Naive thymus-derived CD4-positive, alpha-beta T cell (primary cell): ENCODE measurements at regions not wholly inside any gene's neighbourhood (a gene's known extent, or its start where the extent isn't known, plus 50 kb on each side); places are given as distances from the start of the nearest gene placed in this dataset.
A peak's percentile ranks its signal among the peaks of the same experiment; 100 is the strongest.

ENCODE experiments used
- ATAC-seq: fragments of 150-1000 bp; cut with Tn5 transposase; 2 replicates; pipeline ENCODE4 v1.10.0; 2021; ENCODE audit warnings: mild to moderate bottlenecking, moderate library complexity
- CTCF ChIA-PET: fragments of 350-600 bp; sonication (Branson Sonifier 250); formaldehyde crosslinking; loops from one replicate; lab custom pipeline; 2021; ENCODE audit warnings: antibody characterized with exemption; lab: Charles Lee
- POLR2A ChIA-PET: fragments of 350-600 bp; sonication (Branson Sonifier 250); formaldehyde crosslinking; loops from one replicate; lab custom pipeline; 2021; ENCODE audit warnings: antibody characterized with exemption, inconsistent platforms; lab: Charles Lee
- DNase-seq, 9 donors: peaks; one replicate each; pipeline versions ENCODE4 v3.0.0 to v3.0.0-alpha.2; 2020 to 2022; ENCODE audit warnings: mixed read lengths in 1 of 9
- H3K27ac ChIP-seq: one replicate; pipeline ENCODE4 v1.7.0; 2013; ENCODE audit warnings: mild to moderate bottlenecking, low read depth, low read length, moderate library complexity
- H3K27me3 ChIP-seq, 2 donors: one replicate each; pipeline ENCODE4 v1.7.0; 2013; ENCODE audit warnings: low read length in 2 of 2, mild to moderate bottlenecking in 2 of 2, moderate library complexity in 2 of 2; ENCODE audit not compliant: control insufficient read depth in 2 of 2, insufficient read depth in 2 of 2
- H3K36me3 ChIP-seq, 3 experiments: 1 replicate in 2 of 3; 2 replicates in 1 of 3; pipeline ENCODE4 v1.7.0; 2013; ENCODE audit warnings: low read length in 3 of 3, mild to moderate bottlenecking in 3 of 3, moderate library complexity in 1 of 3; ENCODE audit not compliant: insufficient read depth in 3 of 3, control insufficient read depth in 2 of 3
- H3K4me1 ChIP-seq, 2 donors: one replicate each; pipeline ENCODE4 v1.7.0; 2013; ENCODE audit warnings: low read length in 2 of 2, mild to moderate bottlenecking in 2 of 2, moderate library complexity in 1 of 2; ENCODE audit not compliant: control insufficient read depth in 2 of 2, insufficient read depth in 2 of 2
- H3K4me3 ChIP-seq: 2 replicates; pipeline ENCODE4 v1.7.0; 2013; ENCODE audit warnings: mild to moderate bottlenecking, low read length
- H3K9me3 ChIP-seq, 3 experiments: 1 replicate in 2 of 3; 2 replicates in 1 of 3; pipeline ENCODE4 v1.7.0; 2013; ENCODE audit warnings: low read length in 3 of 3; ENCODE audit not compliant: control insufficient read depth in 2 of 3
- H3K27ac Mint-ChIP-seq, 9 donors: one replicate each; pipeline ENCODE4 v1.8.0; 2020 to 2022; ENCODE audit warnings: mixed read lengths in 9 of 9, mild to moderate bottlenecking in 8 of 9, moderate library complexity in 5 of 9, inconsistent platforms in 2 of 9
- H3K27me3 Mint-ChIP-seq, 5 donors: one replicate each; pipeline ENCODE4 v1.8.0; 2021 to 2022; ENCODE audit warnings: mixed read lengths in 5 of 5, mild to moderate bottlenecking in 1 of 5
- H3K36me3 Mint-ChIP-seq, 5 donors: one replicate each; pipeline ENCODE4 v1.8.0; 2020 to 2022; ENCODE audit warnings: mixed read lengths in 5 of 5, mild to moderate bottlenecking in 3 of 5, inconsistent platforms in 1 of 5
- H3K4me1 Mint-ChIP-seq, 7 donors: one replicate each; pipeline ENCODE4 v1.8.0; 2020 to 2022; ENCODE audit warnings: mixed read lengths in 7 of 7, mild to moderate bottlenecking in 3 of 7, inconsistent platforms in 1 of 7
- H3K4me3 Mint-ChIP-seq, 10 donors: one replicate each; pipeline ENCODE4 v1.8.0; 2020 to 2022; ENCODE audit warnings: mild to moderate bottlenecking in 10 of 10, mixed read lengths in 10 of 10, moderate library complexity in 6 of 10, inconsistent platforms in 2 of 10
- H3K9me3 Mint-ChIP-seq, 11 donors: one replicate each; pipeline ENCODE4 v1.8.0; 2020 to 2022; ENCODE audit warnings: mixed read lengths in 11 of 11, mild to moderate bottlenecking in 4 of 11, inconsistent platforms in 1 of 11, moderate library complexity in 1 of 11
- intact Hi-C, 2 donors: fragments of 100-400 bp; cut with micrococcal nuclease; formaldehyde crosslinking; loops; one replicate each; pipeline ENCODE4 v1.15.1; 2023

DNA sequence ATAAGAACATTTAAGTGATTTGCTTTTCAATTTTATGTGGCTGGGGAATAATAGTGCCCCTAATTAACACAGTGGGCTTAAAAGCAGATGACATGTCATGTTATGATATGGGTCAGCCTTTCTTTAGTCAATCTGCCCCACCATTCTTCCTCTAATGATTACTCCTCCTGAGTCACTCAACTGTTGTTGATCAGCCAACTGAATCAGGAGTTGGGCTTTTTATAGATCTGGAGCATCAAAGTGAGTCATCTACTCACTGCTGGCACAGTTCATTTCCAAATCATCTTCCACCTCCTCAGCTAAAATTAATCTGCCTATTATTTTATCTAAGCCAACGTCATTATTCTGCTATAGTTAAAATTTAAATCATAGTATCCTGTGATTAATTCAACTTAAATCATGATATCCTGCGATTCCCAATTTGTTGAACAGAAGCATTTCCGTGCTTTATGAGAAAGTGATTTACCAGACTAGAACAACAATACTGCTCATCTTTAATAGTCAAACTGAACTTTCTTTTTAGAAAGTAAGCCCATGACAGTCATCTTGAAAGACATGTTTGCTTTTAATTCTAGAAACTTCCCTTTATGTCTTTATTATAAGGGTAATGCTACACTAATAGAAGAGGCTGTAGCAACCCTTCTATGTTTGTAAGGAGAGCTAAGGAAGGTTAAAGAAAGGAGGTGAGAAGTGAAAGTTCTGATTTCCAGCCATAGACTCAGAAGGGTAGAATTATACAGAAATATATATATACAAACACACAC, 551.4 kb downstream of the TBC1D4 start:
- Histone ChIP-seq H3K27ac (no peak overlapping the region), H3K36me3 (no peaks in the 10 kb centered on the region), H3K4me3 (no peak overlapping the region), H3K27me3 (no peaks in the 10 kb centered on the region), H3K4me1 (no peaks in the 10 kb centered on the region), H3K9me3 (peaks cover 0 to 7% (median 0%) of the 10 kb centered on the region in 3 experiments)
- Mint-ChIP-seq H3K27me3 (peaks cover 0 to 19% (median 10%) of the 10 kb centered on the region in 5 donors), H3K36me3 (no peaks in the 10 kb centered on the region), H3K4me1 (no peaks in the 10 kb centered on the region), H3K9me3 (peaks cover 0 to 11% (median 5%) of the 10 kb centered on the region in 11 donors), H3K4me3 (no peak overlapping the region), H3K27ac (no peak overlapping the region)
- intact Hi-C loops = no loop called here
- CTCF ChIA-PET = no interaction called here
- no peak for DNase-seq
- ATAC-seq = no peak
- POLR2A ChIA-PET = no interaction called here

DNA sequence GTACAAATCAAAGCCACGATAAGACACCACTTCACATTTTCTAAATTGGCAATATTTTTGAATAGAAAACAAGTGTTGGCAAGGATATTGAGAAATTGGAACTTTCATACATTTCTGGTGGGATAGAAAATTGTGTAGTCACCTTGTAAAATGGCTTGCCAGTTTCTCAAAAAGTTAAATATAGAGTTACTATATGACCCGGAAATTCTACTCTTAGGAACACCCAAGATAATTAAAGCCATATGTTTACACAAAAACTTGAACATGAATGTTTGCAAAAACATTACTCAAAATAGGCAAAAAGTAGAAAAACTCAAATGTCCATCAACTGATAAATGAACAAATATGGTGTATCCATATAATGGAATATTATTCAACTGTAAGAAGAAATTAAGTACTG, 552.5 kb downstream of the TBC1D4 start:
- no peak overlapping the region for H3K4me3 Mint-ChIP-seq
- H3K36me3 ChIP-seq = no peaks in the 10 kb centered on the region
- H3K4me3 ChIP-seq = no peak overlapping the region
- ATAC-seq = no peak
- H3K27me3 ChIP-seq = no peaks in the 10 kb centered on the region
- H3K27me3 Mint-ChIP-seq = peaks cover 0 to 21% (median 10%) of the 10 kb centered on the region in 5 donors
- ChIA-PET CTCF (no interaction called here), POLR2A (no interaction called here)
- no peaks in the 10 kb centered on the region for H3K4me1 Mint-ChIP-seq
- H3K36me3 Mint-ChIP-seq = no peaks in the 10 kb centered on the region
- DNase-seq = no peak
- peaks cover 0 to 11% (median 5%) of the 10 kb centered on the region in 11 donors for H3K9me3 Mint-ChIP-seq
- peaks cover 0 to 7% (median 0%) of the 10 kb centered on the region in 3 experiments for H3K9me3 ChIP-seq
- H3K27ac Mint-ChIP-seq = no peak overlapping the region
- H3K27ac ChIP-seq = no peak overlapping the region
- intact Hi-C loops = no loop called here
- no peaks in the 10 kb centered on the region for H3K4me1 ChIP-seq

- CTCF ChIA-PET = no interaction called here
- ATAC-seq (no peak), DNase-seq (no peak)
- no peak overlapping the region for H3K4me3 Mint-ChIP-seq
- H3K27ac Mint-ChIP-seq = no peak overlapping the region
- Histone ChIP-seq H3K27ac (no peak overlapping the region), H3K4me3 (no peak overlapping the region), H3K27me3 (no peaks in the 10 kb centered on the region), H3K36me3 (no peaks in the 10 kb centered on the region), H3K4me1 (no peaks in the 10 kb centered on the region), H3K9me3 (peaks cover 0 to 7% (median 0%) of the 10 kb centered on the region in 3 experiments)
- no peaks in the 10 kb centered on the region for H3K4me1 Mint-ChIP-seq
- peaks cover 0 to 14% (median 7%) of the 10 kb centered on the region in 11 donors for H3K9me3 Mint-ChIP-seq
- no peaks in the 10 kb centered on the region for H3K36me3 Mint-ChIP-seq
- intact Hi-C loops = no loop called here
- peaks cover 0 to 15% (median 7%) of the 10 kb centered on the region in 5 donors for H3K27me3 Mint-ChIP-seq
- POLR2A ChIA-PET = no interaction called here
Observed at GRCh38 chr13:74927823-74928222, 554.1 kb downstream of the TBC1D4 start.

DNA sequence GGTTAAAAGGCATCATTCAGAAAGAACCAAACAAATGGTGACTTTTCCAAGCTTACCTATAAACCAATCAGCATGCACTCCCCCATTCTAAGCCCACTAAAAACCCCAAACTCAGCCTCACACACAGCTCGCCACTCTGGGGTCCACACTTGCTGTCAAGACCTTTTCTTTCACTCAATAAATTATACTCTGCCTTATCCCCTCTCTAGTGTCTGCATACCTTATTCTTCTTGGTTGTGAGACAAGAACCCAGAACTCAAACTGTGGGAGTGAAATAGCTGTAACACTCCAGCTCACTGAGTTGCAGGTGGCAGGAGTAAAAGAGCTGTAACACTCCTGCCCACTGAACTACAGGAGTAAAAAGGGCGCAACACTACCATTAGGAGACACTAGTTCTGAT, 559.0 kb downstream of the TBC1D4 start:
- H3K27me3 ChIP-seq = no peaks in the 10 kb centered on the region
- H3K4me1 ChIP-seq = no peaks in the 10 kb centered on the region
- ATAC-seq = no peak
- peaks cover 0 to 7% (median 0%) of the 10 kb centered on the region in 3 experiments for H3K9me3 ChIP-seq
- CTCF ChIA-PET = no interaction called here
- Mint-ChIP-seq H3K27ac (no peak overlapping the region), H3K4me1 (no peaks in the 10 kb centered on the region), H3K36me3 (no peaks in the 10 kb centered on the region), H3K27me3 (peaks cover 0 to 4% (median 0%) of the 10 kb centered on the region in 5 donors), H3K4me3 (no peak overlapping the region), H3K9me3 (peaks cover 0 to 12% (median 6%) of the 10 kb centered on the region in 11 donors)
- intact Hi-C loops = no loop called here
- H3K4me3 ChIP-seq = no peak overlapping the region
- H3K36me3 ChIP-seq = no peaks in the 10 kb centered on the region
- no peak overlapping the region for H3K27ac ChIP-seq
- DNase-seq = no peak
- POLR2A ChIA-PET = no interaction called here

- POLR2A ChIA-PET = no interaction called here
- Histone ChIP-seq H3K4me3 (no peak overlapping the region), H3K4me1 (no peaks in the 10 kb centered on the region), H3K9me3 (no peaks in the 10 kb centered on the region), H3K27me3 (no peaks in the 10 kb centered on the region), H3K27ac (no peak overlapping the region), H3K36me3 (no peaks in the 10 kb centered on the region)
- H3K27ac Mint-ChIP-seq = no peak overlapping the region
- intact Hi-C loops = no loop called here
- no peaks in the 10 kb centered on the region for H3K4me1 Mint-ChIP-seq
- no peaks in the 10 kb centered on the region for H3K36me3 Mint-ChIP-seq
- ATAC-seq (no peak), DNase-seq (no peak)
- CTCF ChIA-PET = interaction anchor here (0.6 kb wide), 1 partner anchor 52 kb away, joined by 3 read pairs; no protein-coding TSS in a partner anchor
- peaks cover 0 to 11% (median 3%) of the 10 kb centered on the region in 11 donors for H3K9me3 Mint-ChIP-seq
- H3K4me3 Mint-ChIP-seq = no peak overlapping the region
- peaks cover 0 to 5% (median 4%) of the 10 kb centered on the region in 5 donors for H3K27me3 Mint-ChIP-seq
Observed at GRCh38 chr13:74921326-74921725, 560.6 kb downstream of the TBC1D4 start.

- H3K27me3 Mint-ChIP-seq = peaks cover 0 to 5% (median 4%) of the 10 kb centered on the region in 5 donors
- Histone ChIP-seq H3K27me3 (no peaks in the 10 kb centered on the region), H3K4me3 (no peak overlapping the region), H3K36me3 (no peaks in the 10 kb centered on the region), H3K9me3 (no peaks in the 10 kb centered on the region), H3K4me1 (no peaks in the 10 kb centered on the region), H3K27ac (no peak overlapping the region)
- intact Hi-C loops = no loop called here
- POLR2A ChIA-PET = no interaction called here
- H3K36me3 Mint-ChIP-seq = no peaks in the 10 kb centered on the region
- H3K4me1 Mint-ChIP-seq = no peaks in the 10 kb centered on the region
- ATAC-seq (peak; percentile 20), DNase-seq (no peak)
- CTCF ChIA-PET = no interaction called here
- no peak overlapping the region for H3K27ac Mint-ChIP-seq
- H3K9me3 Mint-ChIP-seq = peaks cover 0 to 8% (median 3%) of the 10 kb centered on the region in 11 donors
- no peak overlapping the region for H3K4me3 Mint-ChIP-seq
Observed at GRCh38 chr13:74920920-74921319, 561.0 kb downstream of the TBC1D4 start.

DNA sequence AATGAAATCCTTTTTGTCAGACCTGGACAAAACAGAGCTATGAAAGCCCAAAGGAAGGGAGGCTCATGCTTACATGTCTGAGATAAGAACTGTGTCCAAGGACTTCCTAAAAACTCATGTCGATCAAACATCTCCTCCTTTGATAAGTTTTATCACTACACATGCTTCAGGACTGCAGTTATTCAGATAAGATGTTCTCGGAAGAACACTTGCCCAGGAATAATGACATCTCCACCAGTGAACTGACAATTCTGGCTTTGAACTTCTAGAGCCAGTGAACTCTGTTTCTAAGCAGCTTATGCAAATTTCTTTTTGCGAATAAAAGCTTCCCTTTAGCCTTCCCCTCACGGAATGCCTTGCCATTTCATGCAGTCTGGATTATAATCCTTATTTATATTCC, 561.6 kb downstream of the TBC1D4 start:
- Mint-ChIP-seq H3K9me3 (peaks cover 0 to 8% (median 3%) of the 10 kb centered on the region in 11 donors), H3K4me3 (no peak overlapping the region), H3K27ac (no peak overlapping the region), H3K36me3 (no peaks in the 10 kb centered on the region), H3K4me1 (no peaks in the 10 kb centered on the region), H3K27me3 (peaks cover 0 to 5% (median 4%) of the 10 kb centered on the region in 5 donors)
- H3K36me3 ChIP-seq = no peaks in the 10 kb centered on the region
- no peak overlapping the region for H3K27ac ChIP-seq
- no peaks in the 10 kb centered on the region for H3K27me3 ChIP-seq
- ChIA-PET CTCF (no interaction called here), POLR2A (no interaction called here)
- no peak overlapping the region for H3K4me3 ChIP-seq
- no peak for DNase-seq
- H3K4me1 ChIP-seq = no peaks in the 10 kb centered on the region
- intact Hi-C loops = no loop called here
- no peak for ATAC-seq
- no peaks in the 10 kb centered on the region for H3K9me3 ChIP-seq
